Activated T-cell treated with anti-CD3 and anti-CD28 coated beads, Interleukin-2, amount 50 U/mL, for 48 hours (primary cell): ENCODE measurements at regions not wholly inside any gene's neighbourhood (a gene's known extent, or its start where the extent isn't known, plus 50 kb on each side); places are given as distances from the start of the nearest gene placed in this dataset.
"Not testable (repeated sequence)": the region's sequence is repeated elsewhere in the genome, so short reads cannot be mapped to it uniquely, and the experiment has no call there.

Source experiments
- DNase-seq, 2 experiments: peaks; one replicate each; pipeline ENCODE4 v3.0.0-alpha.2; 2020

- DNase-seq, result peak; percentile 66 to 67
Measured at GRCh38 chr17:77609553-77610517, 348.7 kb upstream of the TNRC6C start.

- DNase-seq, result no peak
Measured at GRCh38 chr17:77610518-77610893, 348.0 kb upstream of the TNRC6C start.

- no peak for DNase-seq
Measured at GRCh38 chr17:77610972-77611521, 347.5 kb upstream of the TNRC6C start.

GRCh38 chr17:77611791-77612502 lies 346.6 kb upstream of the TNRC6C start:
- DNase-seq, result no peak

GRCh38 chr17:77613218-77613617 lies 345.3 kb upstream of the TNRC6C start:
- DNase-seq, result no peak

GRCh38 chr17:77613627-77614026 lies 344.9 kb upstream of the TNRC6C start:
- DNase-seq, result no peak

GRCh38 chr17:77615703-77616253 lies 342.7 kb upstream of the TNRC6C start:
- DNase-seq, result no peak

- no peak for DNase-seq
Measured at GRCh38 chr17:77616254-77616731, 342.2 kb upstream of the TNRC6C start.

GRCh38 chr17:77617516-77617915 lies 341.0 kb upstream of the TNRC6C start:
- DNase-seq, result no peak

GRCh38 chr17:77618173-77618572 lies 340.3 kb upstream of the TNRC6C start:
- DNase-seq, result no peak

GRCh38 chr17:77618731-77619130 lies 339.8 kb upstream of the TNRC6C start:
- no peak for DNase-seq

GRCh38 chr17:77619326-77619725 lies 339.2 kb upstream of the TNRC6C start:
- no peak for DNase-seq

GRCh38 chr17:77619851-77620250 lies 338.7 kb upstream of the TNRC6C start:
- no peak for DNase-seq

- DNase-seq, result no peak
Measured at GRCh38 chr17:77620282-77620681, 338.2 kb upstream of the TNRC6C start.

GRCh38 chr17:77622084-77622483 lies 336.4 kb upstream of the TNRC6C start:
- DNase-seq, result not testable (repeated sequence)

GRCh38 chr17:77622647-77623046 lies 335.9 kb upstream of the TNRC6C start:
- DNase-seq, result no peak

GRCh38 chr17:77623321-77623720 lies 335.2 kb upstream of the TNRC6C start:
- DNase-seq, result not testable (repeated sequence)

GRCh38 chr17:77628035-77628434 lies 330.5 kb upstream of the TNRC6C start:
- no peak for DNase-seq

- not testable (repeated sequence) for DNase-seq
Measured at GRCh38 chr17:77629284-77629683, 329.2 kb upstream of the TNRC6C start.

GRCh38 chr17:77631307-77631706 lies 327.2 kb upstream of the TNRC6C start:
- DNase-seq, result no peak

- no peak for DNase-seq
Measured at GRCh38 chr17:77632619-77633018, 325.9 kb upstream of the TNRC6C start.

GRCh38 chr17:77634710-77635109 lies 323.8 kb upstream of the TNRC6C start:
- DNase-seq, result peak; percentile 63 to 72

- DNase-seq, result no peak
Measured at GRCh38 chr17:77635176-77635575, 323.3 kb upstream of the TNRC6C start.
